Loucy (cell line): ENCODE measurements at regions not wholly inside any gene's neighbourhood (a gene's known extent, or its start where the extent isn't known, plus 50 kb on each side); places are given as distances from the start of the nearest gene placed in this dataset.

Source experiments
- H2AFZ ChIP-seq: fragments of 200-600 bp; sonication (generic); 2 replicates; pipeline ENCODE4 v1.6.0; 2016; ENCODE audit warnings: antibody characterized with exemption, mild to moderate bottlenecking, low read length, moderate library complexity
- H3F3A ChIP-seq: fragments of 200-600 bp; 2 replicates; pipeline ENCODE4 v1.6.0; 2016; ENCODE audit warnings: antibody characterized with exemption, low read depth, mild to moderate bottlenecking
- H3K27me3 ChIP-seq: fragments of 200-600 bp; sonication (generic); 2 replicates; pipeline ENCODE4 v1.6.1; 2014; ENCODE audit warnings: low read length, mild to moderate bottlenecking; ENCODE audit not compliant: insufficient read depth, poor library complexity, severe bottlenecking
- H3K36me3 ChIP-seq: fragments of 200-600 bp; sonication (generic); 2 replicates; pipeline ENCODE4 v1.6.1; 2016; ENCODE audit warnings: low read length; ENCODE audit not compliant: insufficient read depth
- H3K4me1 ChIP-seq: fragments of 200-600 bp; sonication (generic); 2 replicates; pipeline ENCODE4 v1.5.1; 2014; ENCODE audit warnings: low read length, mild to moderate bottlenecking; ENCODE audit not compliant: insufficient read depth, poor library complexity, severe bottlenecking
- H3K4me2 ChIP-seq: fragments of 200-600 bp; sonication (generic); 2 replicates; pipeline ENCODE4 v1.6.0; 2014; ENCODE audit warnings: antibody characterized with exemption, low read length, low read depth, mild to moderate bottlenecking; ENCODE audit not compliant: poor library complexity, severe bottlenecking
- H3K4me3 ChIP-seq: fragments of 200-600 bp; sonication (generic); 2 replicates; pipeline ENCODE4 v1.5.1; 2014; ENCODE audit warnings: low read length, mild to moderate bottlenecking, mixed read lengths; ENCODE audit not compliant: poor library complexity, severe bottlenecking
- H3K79me2 ChIP-seq: fragments of 200-600 bp; sonication (generic); 2 replicates; pipeline ENCODE4 v1.6.1; 2014; ENCODE audit warnings: low read length; ENCODE audit not compliant: insufficient read depth
- H3K9ac ChIP-seq: fragments of 200-600 bp; sonication (generic); 2 replicates; pipeline ENCODE4 v1.6.0; 2014; ENCODE audit warnings: mild to moderate bottlenecking, low read depth, low read length, moderate library complexity; ENCODE audit not compliant: poor library complexity, severe bottlenecking
- H3K9me2 ChIP-seq: fragments of 200-600 bp; sonication (generic); replicated peaks from 2 replicates; pipeline ENCODE4 v1.6.1; 2016; ENCODE audit warnings: low read depth, low read length, mixed read lengths
- H3K9me3 ChIP-seq: fragments of 200-600 bp; sonication (generic); 2 replicates; pipeline ENCODE4 v1.6.1; 2014; ENCODE audit warnings: mild to moderate bottlenecking, antibody characterized with exemption, low read length, low read depth; ENCODE audit not compliant: insufficient read depth
- H4K20me1 ChIP-seq: fragments of 200-600 bp; sonication (generic); 2 replicates; pipeline ENCODE4 v1.6.0; 2014; ENCODE audit warnings: antibody characterized with exemption, low read length, mild to moderate bottlenecking; ENCODE audit not compliant: insufficient read depth, poor library complexity, severe bottlenecking
- CTCF ChIP-seq: fragments of 200-600 bp; sonication (generic); conservative IDR thresholded peaks from 2 replicates; pipeline ENCODE4 v1.5.1; 2014; ENCODE audit warnings: mild to moderate bottlenecking, antibody characterized with exemption, low read length
- EZH2phosphoT487 ChIP-seq: fragments of 200-600 bp; IDR thresholded peaks from 2 replicates; pipeline ENCODE4 v1.6.1; 2018; ENCODE audit warnings: antibody characterized with exemption, mild to moderate bottlenecking, moderate library complexity, borderline replicate concordance

GRCh38 chr6:108765495-108765894 is 82.7 kb upstream of the ARMC2 start:
- H4K20me1 ChIP-seq, result no peaks in the 10 kb centered on the region
- H3K79me2 ChIP-seq, result no peaks in the 10 kb centered on the region
- no peaks in the 10 kb centered on the region for H3K36me3 ChIP-seq
- H3K9me3 ChIP-seq, result no peaks in the 10 kb centered on the region
- peaks cover 13% of the 10 kb centered on the region for H3K4me1 ChIP-seq
- no peaks in the 10 kb centered on the region for H3K9me2 ChIP-seq
- H3K4me2 ChIP-seq, result no peak overlapping the region
- H2AFZ ChIP-seq, result no peak overlapping the region
- no peaks in the 10 kb centered on the region for H3F3A ChIP-seq
- H3K9ac ChIP-seq, result no peak overlapping the region
- no peak overlapping the region for H3K4me3 ChIP-seq
- TF ChIP-seq EZH2phosphoT487 (no peak), CTCF (no peak)
- H3K27me3 ChIP-seq, result no peaks in the 10 kb centered on the region

- peak overlapping the region; percentile 24; the same call in 1 of the 2 replicates for H2AFZ ChIP-seq
- peaks cover 13% of the 10 kb centered on the region for H3K4me1 ChIP-seq
- no peak overlapping the region for H3K4me3 ChIP-seq
- no peaks in the 10 kb centered on the region for H3K79me2 ChIP-seq
- no peak overlapping the region for H3K4me2 ChIP-seq
- H3K9me2 ChIP-seq, result no peaks in the 10 kb centered on the region
- H3K36me3 ChIP-seq, result no peaks in the 10 kb centered on the region
- no peaks in the 10 kb centered on the region for H3K9me3 ChIP-seq
- H3K27me3 ChIP-seq, result no peaks in the 10 kb centered on the region
- TF ChIP-seq CTCF (no peak), EZH2phosphoT487 (no peak)
- H3F3A ChIP-seq, result no peaks in the 10 kb centered on the region
- H3K9ac ChIP-seq, result no peak overlapping the region
- no peaks in the 10 kb centered on the region for H4K20me1 ChIP-seq
Observed at GRCh38 chr6:108766419-108766818, 81.8 kb upstream of the ARMC2 start.

DNA sequence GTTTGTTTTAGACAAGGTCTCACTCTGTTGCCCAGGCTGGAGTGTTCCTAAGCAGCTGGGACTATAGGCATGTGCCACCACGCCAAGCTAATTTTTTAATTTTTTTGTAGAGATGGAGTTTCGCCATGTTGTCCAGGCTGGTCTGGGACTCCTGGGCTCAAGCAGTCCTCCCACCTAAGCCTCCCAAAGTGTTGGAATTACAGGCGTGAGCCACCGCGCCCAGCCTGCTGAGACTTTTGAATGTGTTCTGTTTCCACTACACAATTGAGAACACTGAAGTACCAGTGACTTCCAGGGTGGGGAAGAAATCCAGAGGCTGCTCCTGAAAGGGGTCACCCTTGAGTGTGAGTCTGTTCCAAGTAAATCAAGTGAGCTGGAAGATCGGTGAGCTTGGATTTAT is 81.3 kb upstream of the ARMC2 start:
- H3K36me3 ChIP-seq, result no peaks in the 10 kb centered on the region
- no peak overlapping the region for H3K4me3 ChIP-seq
- no peaks in the 10 kb centered on the region for H3K27me3 ChIP-seq
- no peaks in the 10 kb centered on the region for H4K20me1 ChIP-seq
- no peak overlapping the region for H3K9ac ChIP-seq
- H3K79me2 ChIP-seq, result no peaks in the 10 kb centered on the region
- no peak overlapping the region for H3K4me2 ChIP-seq
- no peak for TF ChIP-seq CTCF
- no peak for TF ChIP-seq EZH2phosphoT487
- H3K9me2 ChIP-seq, result no peaks in the 10 kb centered on the region
- no peaks in the 10 kb centered on the region for H3F3A ChIP-seq
- H3K9me3 ChIP-seq, result no peaks in the 10 kb centered on the region
- H3K4me1 ChIP-seq, result peaks cover 13% of the 10 kb centered on the region
- no peak overlapping the region for H2AFZ ChIP-seq
